ENCODE measurements at regions not wholly inside any gene's neighbourhood (a gene's known extent, or its start where the extent isn't known, plus 50 kb on each side); places are given as distances from the start of the nearest gene placed in this dataset.

DNA sequence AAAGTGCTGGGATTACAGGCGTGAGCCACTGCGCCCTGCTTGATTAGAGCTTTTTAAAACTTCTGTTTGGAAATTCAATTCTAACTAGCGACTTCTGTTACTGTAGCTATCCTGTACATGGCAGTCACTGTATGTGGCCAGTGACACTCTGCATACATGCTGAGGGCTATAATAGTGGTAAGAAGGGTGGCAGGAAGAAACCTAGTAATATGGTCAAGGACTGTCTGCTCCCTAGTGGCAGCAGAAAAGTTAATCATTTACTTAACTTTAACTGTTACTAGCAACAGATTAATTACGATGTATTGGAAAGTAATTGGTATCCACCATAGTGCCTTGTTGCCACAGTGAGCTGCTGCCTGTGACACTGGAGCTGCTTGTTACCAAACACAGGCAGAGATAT lies 149.0 kb downstream of the KITLG start:
- TF ChIP-seq, protein P1, sequence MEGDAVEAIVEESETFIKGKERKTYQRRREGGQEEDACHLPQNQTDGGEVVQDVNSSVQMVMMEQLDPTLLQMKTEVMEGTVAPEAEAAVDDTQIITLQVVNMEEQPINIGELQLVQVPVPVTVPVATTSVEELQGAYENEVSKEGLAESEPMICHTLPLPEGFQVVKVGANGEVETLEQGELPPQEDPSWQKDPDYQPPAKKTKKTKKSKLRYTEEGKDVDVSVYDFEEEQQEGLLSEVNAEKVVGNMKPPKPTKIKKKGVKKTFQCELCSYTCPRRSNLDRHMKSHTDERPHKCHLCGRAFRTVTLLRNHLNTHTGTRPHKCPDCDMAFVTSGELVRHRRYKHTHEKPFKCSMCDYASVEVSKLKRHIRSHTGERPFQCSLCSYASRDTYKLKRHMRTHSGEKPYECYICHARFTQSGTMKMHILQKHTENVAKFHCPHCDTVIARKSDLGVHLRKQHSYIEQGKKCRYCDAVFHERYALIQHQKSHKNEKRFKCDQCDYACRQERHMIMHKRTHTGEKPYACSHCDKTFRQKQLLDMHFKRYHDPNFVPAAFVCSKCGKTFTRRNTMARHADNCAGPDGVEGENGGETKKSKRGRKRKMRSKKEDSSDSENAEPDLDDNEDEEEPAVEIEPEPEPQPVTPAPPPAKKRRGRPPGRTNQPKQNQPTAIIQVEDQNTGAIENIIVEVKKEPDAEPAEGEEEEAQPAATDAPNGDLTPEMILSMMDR (IDR thresholded peaks at IDR 0.05; ENCODE audit: unreplicated experiment): no peak
- peaks cover 19% of the 10 kb centered on the region for H3K4me1 Mint-ChIP-seq (ENCODE audit: low read depth, unreplicated experiment)
- no peak overlapping the region for H3K4me3 Mint-ChIP-seq (ENCODE audit: low read depth, unreplicated experiment)
- H3K27ac Mint-ChIP-seq (ENCODE audit: unreplicated experiment): no peak overlapping the region
- no TSS peak for BruUV-seq (replicated peaks)
- intact Hi-C loops (cut with micrococcal nuclease; ENCODE audit: unreplicated experiment): no loop called here
- DNase-seq: no peak
- no peaks in the 10 kb centered on the region for H3K36me3 Mint-ChIP-seq (ENCODE audit: insufficient read depth, unreplicated experiment)
- H3K9me3 Mint-ChIP-seq (ENCODE audit: low read depth, unreplicated experiment): peaks cover 4% of the 10 kb centered on the region
- no peaks in the 10 kb centered on the region for H3K27me3 Mint-ChIP-seq (ENCODE audit: unreplicated experiment)
- CTCF ChIA-PET: interaction anchor here (0.7 kb wide), 1 partner anchor 29 kb away, joined by 3 read pairs; no protein-coding TSS in a partner anchor

DNA sequence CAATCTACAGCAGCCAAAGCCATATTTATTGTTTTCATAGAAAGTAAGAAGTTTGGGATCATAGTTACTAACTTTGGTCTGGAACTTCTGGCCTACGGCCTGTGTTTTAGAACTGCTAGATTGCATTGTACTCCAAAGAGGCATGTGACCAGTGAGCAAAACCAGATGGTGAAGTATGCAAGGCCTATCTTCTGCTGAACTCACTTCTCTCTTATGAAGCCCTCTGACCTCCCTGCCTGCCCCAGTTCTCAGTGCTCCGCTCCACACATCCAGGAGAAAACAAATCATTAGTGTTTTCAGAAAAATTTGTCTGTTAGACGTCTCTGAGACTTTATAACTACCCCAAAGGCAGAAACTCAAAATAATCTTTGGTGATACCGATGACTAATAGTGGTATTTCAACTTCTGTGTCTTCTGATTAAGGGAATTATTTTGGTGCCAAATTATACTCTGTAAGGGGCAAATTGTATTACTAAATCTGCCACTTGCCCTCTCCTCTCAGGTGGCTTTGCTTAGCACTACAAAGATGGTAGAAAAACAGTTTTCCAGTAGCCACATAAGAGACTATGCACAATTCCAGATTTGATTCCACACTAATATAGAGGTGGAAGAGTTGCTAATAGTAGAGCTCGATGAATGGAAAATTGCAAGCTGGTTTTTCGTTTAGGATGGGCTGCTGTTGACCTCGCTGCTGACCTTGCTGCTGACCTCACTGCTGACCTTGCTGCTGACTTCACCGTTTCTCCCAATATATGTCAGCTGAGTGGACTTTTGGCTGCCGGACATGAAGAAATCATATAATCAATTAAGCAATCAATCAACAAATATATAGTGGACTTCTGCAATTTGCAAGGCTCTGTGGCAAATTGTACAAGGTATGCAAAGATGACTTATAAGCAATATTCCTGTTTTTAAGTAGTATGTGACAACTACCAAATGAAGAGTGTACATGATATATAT lies 147.5 kb downstream of the KITLG start:
- Mint-ChIP-seq H3K4me1 (ENCODE audit: low read depth, unreplicated experiment) (peaks cover 19% of the 10 kb centered on the region), H3K4me3 (ENCODE audit: low read depth, unreplicated experiment) (no peak overlapping the region), H3K36me3 (ENCODE audit: insufficient read depth, unreplicated experiment) (no peaks in the 10 kb centered on the region), H3K27ac (ENCODE audit: unreplicated experiment) (no peak overlapping the region), H3K27me3 (ENCODE audit: unreplicated experiment) (no peaks in the 10 kb centered on the region), H3K9me3 (ENCODE audit: low read depth, unreplicated experiment) (peaks cover 4% of the 10 kb centered on the region)
- CTCF ChIA-PET: no interaction called here
- TF ChIP-seq, protein P1 (IDR thresholded peaks at IDR 0.05; ENCODE audit: unreplicated experiment): no peak
- no TSS peak for BruUV-seq (replicated peaks)
- no peak for DNase-seq
- intact Hi-C loops (cut with micrococcal nuclease; ENCODE audit: unreplicated experiment): no loop called here

DNA sequence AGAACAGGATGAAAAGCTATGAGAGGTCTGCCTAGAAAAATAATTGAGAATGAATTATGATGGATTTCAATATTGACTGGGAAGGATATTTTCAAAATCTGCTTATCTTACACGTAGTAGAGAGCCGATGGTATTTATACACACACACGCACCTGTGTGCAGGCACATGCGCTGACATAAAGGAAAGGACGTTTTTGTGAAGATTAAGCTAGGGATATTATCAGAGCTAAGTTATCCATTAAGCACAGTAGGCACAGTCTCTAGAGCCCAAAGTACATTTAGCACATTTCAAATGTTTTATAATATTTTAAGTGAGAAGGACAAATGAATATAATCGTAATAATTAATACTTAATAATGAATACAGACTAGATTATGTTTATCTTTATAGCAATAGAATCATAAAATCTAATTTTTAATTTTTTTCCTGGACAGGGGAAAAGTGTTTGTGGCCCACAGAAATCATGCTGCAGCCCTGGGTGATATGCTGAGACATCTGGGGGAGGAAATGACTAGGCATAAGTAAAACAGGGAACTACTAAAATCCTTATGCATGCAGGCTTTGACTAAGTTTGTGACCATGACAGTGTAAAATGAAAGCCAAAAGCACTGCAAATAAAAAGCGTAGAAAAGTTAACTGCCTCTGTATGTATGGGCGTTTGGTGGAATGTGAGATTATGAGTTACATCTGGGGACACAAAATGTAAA lies 146.1 kb downstream of the KITLG start:
- Mint-ChIP-seq H3K27ac (ENCODE audit: unreplicated experiment) (no peak overlapping the region), H3K27me3 (ENCODE audit: unreplicated experiment) (no peaks in the 10 kb centered on the region), H3K9me3 (ENCODE audit: low read depth, unreplicated experiment) (no peaks in the 10 kb centered on the region), H3K36me3 (ENCODE audit: insufficient read depth, unreplicated experiment) (no peaks in the 10 kb centered on the region), H3K4me1 (ENCODE audit: low read depth, unreplicated experiment) (peaks cover 19% of the 10 kb centered on the region), H3K4me3 (ENCODE audit: low read depth, unreplicated experiment) (no peak overlapping the region)
- CTCF ChIA-PET: interaction anchor here (0.9 kb wide), 1 partner anchor 10 kb away, joined by 3 read pairs; no protein-coding TSS in a partner anchor
- no peak for DNase-seq
- no TSS peak for BruUV-seq (replicated peaks)
- intact Hi-C loops (cut with micrococcal nuclease; ENCODE audit: unreplicated experiment): no loop called here
- TF ChIP-seq, protein P1 (IDR thresholded peaks at IDR 0.05; ENCODE audit: unreplicated experiment): no peak

DNA sequence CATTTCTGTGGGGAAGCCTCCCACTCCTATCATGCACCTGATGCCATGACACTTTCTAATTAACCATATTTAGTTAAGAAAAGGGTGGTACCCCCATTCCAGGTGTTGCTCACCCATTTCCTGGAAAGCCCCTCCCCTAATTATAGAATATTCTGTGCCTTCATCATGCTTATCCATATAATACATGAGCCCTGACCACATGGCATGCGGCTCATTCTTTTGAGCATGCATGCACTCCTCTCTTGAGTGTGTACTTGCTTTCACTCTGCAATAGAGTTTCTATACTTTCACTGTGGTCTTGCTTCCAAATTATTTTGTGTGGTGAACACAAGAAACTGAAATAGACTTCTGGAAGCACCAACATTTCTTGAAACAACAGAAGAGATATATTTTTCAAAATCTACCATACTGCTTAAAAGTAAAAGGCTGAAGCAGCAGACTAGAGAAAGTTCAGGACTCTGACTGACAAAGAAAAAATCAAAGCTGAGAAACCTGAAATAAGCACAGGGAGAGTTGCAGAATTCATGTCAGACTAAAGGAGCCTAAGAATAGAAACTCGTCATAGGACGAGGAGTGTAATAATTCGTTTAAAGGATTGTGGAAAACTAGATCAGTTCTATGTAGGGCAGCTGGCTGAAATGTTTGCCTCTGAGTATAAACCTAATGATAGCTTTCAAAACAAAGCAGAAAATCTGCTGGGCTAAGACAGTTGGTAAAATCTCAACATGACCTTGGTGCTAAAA lies 144.8 kb downstream of the KITLG start:
- BruUV-seq (replicated peaks): no TSS peak
- no peak overlapping the region for H3K27ac Mint-ChIP-seq (ENCODE audit: unreplicated experiment)
- H3K36me3 Mint-ChIP-seq (ENCODE audit: insufficient read depth, unreplicated experiment): no peaks in the 10 kb centered on the region
- CTCF ChIA-PET: no interaction called here
- TF ChIP-seq, protein P1 (IDR thresholded peaks at IDR 0.05; ENCODE audit: unreplicated experiment): no peak
- peaks cover 19% of the 10 kb centered on the region for H3K4me1 Mint-ChIP-seq (ENCODE audit: low read depth, unreplicated experiment)
- intact Hi-C loops (cut with micrococcal nuclease; ENCODE audit: unreplicated experiment): no loop called here
- no peak overlapping the region for H3K4me3 Mint-ChIP-seq (ENCODE audit: low read depth, unreplicated experiment)
- H3K9me3 Mint-ChIP-seq (ENCODE audit: low read depth, unreplicated experiment): no peaks in the 10 kb centered on the region
- no peak for DNase-seq
- H3K27me3 Mint-ChIP-seq (ENCODE audit: unreplicated experiment): no peaks in the 10 kb centered on the region

Data from Calu3 (cell line).